Mucosa of rectum (tissue), 2 donors: ENCODE measurements at regions not wholly inside any gene's neighbourhood (a gene's known extent, or its start where the extent isn't known, plus 50 kb on each side); places are given as distances from the start of the nearest gene placed in this dataset.

ENCODE experiments used
- H3K27ac ChIP-seq, 2 donors: one replicate each; pipeline ENCODE4 v1.7.0; 2013; ENCODE audit warnings: inconsistent platforms in 2 of 2, low read depth in 2 of 2, low read length in 2 of 2
- H3K27me3 ChIP-seq, 2 donors: one replicate each; pipeline ENCODE4 v1.7.0; 2013; ENCODE audit warnings: low read length in 2 of 2; ENCODE audit not compliant: control insufficient read depth in 2 of 2, insufficient read depth in 2 of 2
- H3K36me3 ChIP-seq, 2 donors: one replicate each; pipeline ENCODE4 v1.7.0; 2013; ENCODE audit warnings: low read length in 2 of 2; ENCODE audit not compliant: control insufficient read depth in 2 of 2, insufficient read depth in 2 of 2
- H3K4me1 ChIP-seq, 2 donors: one replicate each; pipeline ENCODE4 v1.7.0; 2013; ENCODE audit warnings: low read length in 2 of 2, mild to moderate bottlenecking in 1 of 2; ENCODE audit not compliant: control insufficient read depth in 2 of 2, insufficient read depth in 2 of 2
- H3K4me3 ChIP-seq, 2 donors: one replicate each; pipeline ENCODE4 v1.7.0; 2013; ENCODE audit warnings: low read length in 2 of 2
- H3K9ac ChIP-seq, 2 donors: one replicate each; pipeline ENCODE4 v1.7.0; 2013; ENCODE audit warnings: low read length in 2 of 2, low read depth in 1 of 2, mild to moderate bottlenecking in 1 of 2
- H3K9me3 ChIP-seq, 2 donors: one replicate each; pipeline ENCODE4 v1.7.0; 2013; ENCODE audit warnings: low read length in 2 of 2; ENCODE audit not compliant: control insufficient read depth in 2 of 2
- donor health status: healthy.
- donor health status: Normal muscosa, but diverticular disease.

- Histone ChIP-seq H3K27me3 (no peaks in the 10 kb centered on the region), H3K36me3 (no peaks in the 10 kb centered on the region), H3K9me3 (no peaks in the 10 kb centered on the region), H3K4me1 (no peaks in the 10 kb centered on the region), H3K27ac (no peak overlapping the region), H3K9ac (no peak overlapping the region), H3K4me3 (no peak overlapping the region)
Measured at GRCh38 chr2:126599062-126599461, 56.9 kb upstream of the GYPC start.

DNA sequence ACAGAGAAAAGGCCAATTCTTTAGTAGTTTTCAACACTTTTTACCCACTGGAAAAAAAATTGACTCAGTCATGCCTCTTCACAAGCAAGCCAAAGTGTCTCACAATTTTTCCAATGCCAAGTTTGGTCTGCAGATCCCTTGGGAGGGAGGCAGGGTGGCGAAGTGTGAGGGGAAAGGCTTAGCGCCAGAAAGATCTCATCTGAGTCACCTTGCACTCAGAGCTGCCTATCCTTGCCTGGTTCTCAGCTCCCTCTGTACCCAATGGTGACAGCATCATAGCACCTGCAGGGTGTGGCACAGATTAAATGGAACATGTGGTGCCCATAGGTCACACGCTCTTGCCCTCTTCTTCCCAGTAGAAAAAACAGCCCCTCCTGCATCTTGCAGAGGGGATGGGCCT, 55.2 kb upstream of the GYPC start:
- no peaks in the 10 kb centered on the region for H3K27me3 ChIP-seq
- no peaks in the 10 kb centered on the region for H3K9me3 ChIP-seq
- H3K4me1 ChIP-seq = no peaks in the 10 kb centered on the region
- H3K9ac ChIP-seq = no peak overlapping the region
- no peak overlapping the region for H3K27ac ChIP-seq
- no peaks in the 10 kb centered on the region for H3K36me3 ChIP-seq
- H3K4me3 ChIP-seq = no peak overlapping the region

DNA sequence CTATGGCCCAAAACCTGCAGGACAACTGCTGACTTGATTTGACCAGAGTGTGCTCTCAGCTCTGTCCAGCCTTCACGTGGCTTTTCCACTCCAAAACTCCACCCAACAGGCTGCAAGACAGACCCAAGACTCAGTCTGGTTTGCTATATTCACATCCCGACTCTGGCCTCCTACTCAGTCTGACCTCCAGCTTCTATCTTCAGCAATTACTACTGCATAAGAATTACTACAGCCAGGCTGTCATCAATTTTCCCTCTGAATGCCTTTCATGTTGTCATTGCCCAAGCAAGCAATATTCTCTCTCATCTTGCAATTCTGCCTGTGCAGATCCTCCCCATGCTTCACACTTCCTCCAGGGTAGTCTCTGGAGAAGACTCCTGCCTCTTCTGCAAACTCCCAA, 53.6 kb upstream of the GYPC start:
- no peaks in the 10 kb centered on the region for H3K36me3 ChIP-seq
- no peaks in the 10 kb centered on the region for H3K27me3 ChIP-seq
- no peaks in the 10 kb centered on the region for H3K4me1 ChIP-seq
- no peaks in the 10 kb centered on the region for H3K9me3 ChIP-seq
- no peak overlapping the region for H3K4me3 ChIP-seq
- no peak overlapping the region for H3K27ac ChIP-seq
- H3K9ac ChIP-seq = no peak overlapping the region
